ENCODE measurements at regions not wholly inside any gene's neighbourhood (a gene's known extent, or its start where the extent isn't known, plus 50 kb on each side); places are given as distances from the start of the nearest gene placed in this dataset.

DNA sequence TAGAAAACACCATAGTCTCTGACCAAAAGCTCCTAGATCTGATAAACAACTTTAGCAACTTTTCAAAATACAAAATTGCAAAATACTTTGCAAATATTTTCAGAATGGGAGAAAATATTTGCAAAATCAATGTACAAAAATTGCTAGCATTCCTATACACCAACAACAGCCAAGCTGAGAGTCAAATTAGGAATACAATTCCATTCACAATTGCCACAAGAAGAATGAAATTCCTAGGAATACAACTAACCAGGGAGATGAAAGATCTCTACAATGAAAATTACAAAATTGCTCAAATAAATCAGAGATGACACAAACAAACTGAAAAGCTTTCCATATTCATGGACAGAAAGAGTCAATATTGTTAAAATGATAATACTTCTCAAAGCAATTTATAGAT is 327.0 kb upstream of the ZC3H15 start:
- TF ChIP-seq, protein P1, sequence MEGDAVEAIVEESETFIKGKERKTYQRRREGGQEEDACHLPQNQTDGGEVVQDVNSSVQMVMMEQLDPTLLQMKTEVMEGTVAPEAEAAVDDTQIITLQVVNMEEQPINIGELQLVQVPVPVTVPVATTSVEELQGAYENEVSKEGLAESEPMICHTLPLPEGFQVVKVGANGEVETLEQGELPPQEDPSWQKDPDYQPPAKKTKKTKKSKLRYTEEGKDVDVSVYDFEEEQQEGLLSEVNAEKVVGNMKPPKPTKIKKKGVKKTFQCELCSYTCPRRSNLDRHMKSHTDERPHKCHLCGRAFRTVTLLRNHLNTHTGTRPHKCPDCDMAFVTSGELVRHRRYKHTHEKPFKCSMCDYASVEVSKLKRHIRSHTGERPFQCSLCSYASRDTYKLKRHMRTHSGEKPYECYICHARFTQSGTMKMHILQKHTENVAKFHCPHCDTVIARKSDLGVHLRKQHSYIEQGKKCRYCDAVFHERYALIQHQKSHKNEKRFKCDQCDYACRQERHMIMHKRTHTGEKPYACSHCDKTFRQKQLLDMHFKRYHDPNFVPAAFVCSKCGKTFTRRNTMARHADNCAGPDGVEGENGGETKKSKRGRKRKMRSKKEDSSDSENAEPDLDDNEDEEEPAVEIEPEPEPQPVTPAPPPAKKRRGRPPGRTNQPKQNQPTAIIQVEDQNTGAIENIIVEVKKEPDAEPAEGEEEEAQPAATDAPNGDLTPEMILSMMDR (IDR thresholded peaks at IDR 0.05): no peak
- TF ChIP-seq TCF7L2 (IDR thresholded peaks at IDR 0.05; ENCODE audit: low read depth, low read length) (no peak), SIN3A (IDR thresholded peaks at IDR 0.05; ENCODE audit: borderline replicate concordance, insufficient read depth, low read depth, low read length) (no peak), POLR2AphosphoS5 (IDR thresholded peaks at IDR 0.05; ENCODE audit: low read depth, low read length) (no peak)
- TF ChIP-seq, protein P2, sequence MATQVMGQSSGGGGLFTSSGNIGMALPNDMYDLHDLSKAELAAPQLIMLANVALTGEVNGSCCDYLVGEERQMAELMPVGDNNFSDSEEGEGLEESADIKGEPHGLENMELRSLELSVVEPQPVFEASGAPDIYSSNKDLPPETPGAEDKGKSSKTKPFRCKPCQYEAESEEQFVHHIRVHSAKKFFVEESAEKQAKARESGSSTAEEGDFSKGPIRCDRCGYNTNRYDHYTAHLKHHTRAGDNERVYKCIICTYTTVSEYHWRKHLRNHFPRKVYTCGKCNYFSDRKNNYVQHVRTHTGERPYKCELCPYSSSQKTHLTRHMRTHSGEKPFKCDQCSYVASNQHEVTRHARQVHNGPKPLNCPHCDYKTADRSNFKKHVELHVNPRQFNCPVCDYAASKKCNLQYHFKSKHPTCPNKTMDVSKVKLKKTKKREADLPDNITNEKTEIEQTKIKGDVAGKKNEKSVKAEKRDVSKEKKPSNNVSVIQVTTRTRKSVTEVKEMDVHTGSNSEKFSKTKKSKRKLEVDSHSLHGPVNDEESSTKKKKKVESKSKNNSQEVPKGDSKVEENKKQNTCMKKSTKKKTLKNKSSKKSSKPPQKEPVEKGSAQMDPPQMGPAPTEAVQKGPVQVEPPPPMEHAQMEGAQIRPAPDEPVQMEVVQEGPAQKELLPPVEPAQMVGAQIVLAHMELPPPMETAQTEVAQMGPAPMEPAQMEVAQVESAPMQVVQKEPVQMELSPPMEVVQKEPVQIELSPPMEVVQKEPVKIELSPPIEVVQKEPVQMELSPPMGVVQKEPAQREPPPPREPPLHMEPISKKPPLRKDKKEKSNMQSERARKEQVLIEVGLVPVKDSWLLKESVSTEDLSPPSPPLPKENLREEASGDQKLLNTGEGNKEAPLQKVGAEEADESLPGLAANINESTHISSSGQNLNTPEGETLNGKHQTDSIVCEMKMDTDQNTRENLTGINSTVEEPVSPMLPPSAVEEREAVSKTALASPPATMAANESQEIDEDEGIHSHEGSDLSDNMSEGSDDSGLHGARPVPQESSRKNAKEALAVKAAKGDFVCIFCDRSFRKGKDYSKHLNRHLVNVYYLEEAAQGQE (IDR thresholded peaks at IDR 0.05; ENCODE audit: insufficient read depth in 1 of 2, low read depth in 2 of 2, low read length in 1 of 2): no peak

All from Panc1 (cell line).